Rectal smooth muscle tissue (tissue), 1 donor: ENCODE measurements at regions not wholly inside any gene's neighbourhood (a gene's known extent, or its start where the extent isn't known, plus 50 kb on each side); places are given as distances from the start of the nearest gene placed in this dataset.
A peak's percentile ranks its signal among the peaks of the same experiment; 100 is the strongest.

Source experiments
- H3K27ac ChIP-seq: one replicate; pipeline ENCODE4 v1.7.0; 2013; ENCODE audit warnings: low read depth, low read length, inconsistent platforms
- H3K27me3 ChIP-seq: one replicate; pipeline ENCODE4 v1.7.0; 2013; ENCODE audit warnings: low read length; ENCODE audit not compliant: control insufficient read depth, insufficient read depth
- H3K36me3 ChIP-seq: one replicate; pipeline ENCODE4 v1.7.0; 2013; ENCODE audit warnings: low read length; ENCODE audit not compliant: control insufficient read depth, insufficient read depth
- H3K4me1 ChIP-seq: one replicate; pipeline ENCODE4 v1.7.0; 2013; ENCODE audit warnings: low read length; ENCODE audit not compliant: control insufficient read depth, insufficient read depth
- H3K4me3 ChIP-seq: one replicate; pipeline ENCODE4 v1.7.0; 2013; ENCODE audit warnings: low read length
- H3K9ac ChIP-seq: one replicate; pipeline ENCODE4 v1.7.0; 2013; ENCODE audit warnings: low read length

- Histone ChIP-seq H3K9ac (no peak overlapping the region), H3K36me3 (no peaks in the 10 kb centered on the region), H3K4me3 (no peak overlapping the region), H3K27ac (no peak overlapping the region), H3K4me1 (peaks cover 6% of the 10 kb centered on the region), H3K27me3 (no peaks in the 10 kb centered on the region)
These were observed 124.9 kb downstream of the GLI2 start for GRCh38 chr2:120860579-120860922.

DNA sequence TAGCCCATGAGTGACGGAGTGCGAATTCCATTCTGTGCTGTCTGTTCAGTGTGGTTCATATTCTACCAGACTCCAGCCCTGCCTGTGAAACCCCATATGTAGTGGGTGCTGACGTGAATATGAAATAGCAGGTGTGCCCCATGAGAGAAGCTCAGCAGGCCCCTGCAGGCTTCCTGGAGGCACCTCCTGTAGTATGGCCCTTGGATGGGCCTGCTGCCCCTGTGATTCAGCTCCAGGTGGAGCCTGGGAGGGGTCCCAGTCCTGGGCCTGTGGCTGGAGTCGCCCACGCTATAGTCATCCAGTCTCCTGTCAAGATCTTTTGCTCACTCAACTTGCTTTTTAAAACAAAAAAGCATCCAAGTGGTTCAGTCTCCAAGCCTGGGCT is 125.5 kb downstream of the GLI2 start:
- H3K27me3 ChIP-seq, result no peaks in the 10 kb centered on the region
- H3K36me3 ChIP-seq, result no peaks in the 10 kb centered on the region
- H3K4me1 ChIP-seq, result peaks cover 6% of the 10 kb centered on the region
- no peak overlapping the region for H3K27ac ChIP-seq
- no peak overlapping the region for H3K9ac ChIP-seq
- H3K4me3 ChIP-seq, result no peak overlapping the region

GRCh38 chr2:120861576-120862191 is 126.0 kb downstream of the GLI2 start:
- no peak overlapping the region for H3K4me3 ChIP-seq
- H3K36me3 ChIP-seq, result no peaks in the 10 kb centered on the region
- no peaks in the 10 kb centered on the region for H3K27me3 ChIP-seq
- H3K27ac ChIP-seq, result no peak overlapping the region
- peaks cover 7% of the 10 kb centered on the region for H3K4me1 ChIP-seq
- H3K9ac ChIP-seq, result no peak overlapping the region

- H3K36me3 ChIP-seq, result no peaks in the 10 kb centered on the region
- no peaks in the 10 kb centered on the region for H3K27me3 ChIP-seq
- peaks cover 9% of the 10 kb centered on the region for H3K4me1 ChIP-seq
- H3K4me3 ChIP-seq, result no peak overlapping the region
- H3K27ac ChIP-seq, result no peak overlapping the region
- no peak overlapping the region for H3K9ac ChIP-seq
These were observed 126.8 kb downstream of the GLI2 start for GRCh38 chr2:120862201-120863060.

GRCh38 chr2:120863146-120863545 is 127.5 kb downstream of the GLI2 start:
- no peak overlapping the region for H3K27ac ChIP-seq
- H3K27me3 ChIP-seq, result no peaks in the 10 kb centered on the region
- H3K36me3 ChIP-seq, result no peaks in the 10 kb centered on the region
- peaks cover 9% of the 10 kb centered on the region for H3K4me1 ChIP-seq
- H3K4me3 ChIP-seq, result no peak overlapping the region
- no peak overlapping the region for H3K9ac ChIP-seq

- H3K36me3 ChIP-seq, result no peaks in the 10 kb centered on the region
- no peak overlapping the region for H3K9ac ChIP-seq
- peaks cover 9% of the 10 kb centered on the region for H3K4me1 ChIP-seq
- no peaks in the 10 kb centered on the region for H3K27me3 ChIP-seq
- no peak overlapping the region for H3K27ac ChIP-seq
- no peak overlapping the region for H3K4me3 ChIP-seq
These were observed 128.1 kb downstream of the GLI2 start for GRCh38 chr2:120863661-120864320.

DNA sequence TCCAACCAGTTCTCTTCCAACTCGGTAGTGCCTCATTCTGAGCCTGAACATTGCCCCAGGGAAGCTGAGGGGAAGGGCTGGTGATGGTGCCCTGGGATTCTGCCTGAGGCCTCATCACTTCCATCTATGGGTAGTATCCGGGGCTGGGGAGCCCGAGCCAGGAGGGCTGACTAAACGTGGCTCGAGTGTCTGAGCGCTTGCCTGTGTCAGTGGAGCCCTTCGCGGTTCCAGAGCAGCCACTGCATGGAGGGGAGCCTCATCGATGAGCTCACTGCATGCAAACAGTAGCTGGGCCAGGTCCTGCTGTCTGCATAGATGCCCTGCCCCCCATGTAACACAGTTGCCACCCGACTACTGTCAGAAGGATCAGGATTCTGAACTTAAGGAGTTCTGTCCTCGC is 129.3 kb downstream of the GLI2 start:
- Histone ChIP-seq H3K36me3 (no peaks in the 10 kb centered on the region), H3K9ac (no peak overlapping the region), H3K4me1 (peaks cover 9% of the 10 kb centered on the region), H3K4me3 (no peak overlapping the region), H3K27me3 (no peaks in the 10 kb centered on the region), H3K27ac (peak overlapping the region; percentile 21)

DNA sequence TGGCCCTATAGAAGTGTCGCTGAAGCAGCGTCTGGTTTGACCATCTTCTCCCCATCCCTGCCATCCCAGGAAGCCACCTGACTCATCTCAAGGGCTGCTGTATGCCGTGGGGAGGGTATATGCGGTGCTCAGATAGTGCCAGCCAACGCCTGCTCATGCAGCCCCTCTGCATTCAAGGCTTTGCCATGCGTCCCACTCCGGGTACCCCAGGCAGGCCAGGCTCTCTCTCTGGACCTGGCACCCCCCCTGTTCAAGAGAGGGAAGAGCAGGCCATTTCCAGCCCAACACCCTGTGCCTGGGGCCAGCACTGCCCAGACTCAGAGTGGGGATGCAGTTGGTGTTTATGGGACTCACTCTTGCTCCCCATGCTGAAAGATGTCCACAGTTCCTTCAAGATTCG is 130.0 kb downstream of the GLI2 start:
- Histone ChIP-seq H3K36me3 (no peaks in the 10 kb centered on the region), H3K4me1 (peaks cover 9% of the 10 kb centered on the region), H3K9ac (no peak overlapping the region), H3K27ac (no peak overlapping the region), H3K27me3 (no peaks in the 10 kb centered on the region), H3K4me3 (no peak overlapping the region)

GRCh38 chr2:120866071-120866470 is 130.4 kb downstream of the GLI2 start:
- Histone ChIP-seq H3K27me3 (no peaks in the 10 kb centered on the region), H3K4me3 (no peak overlapping the region), H3K4me1 (peaks cover 9% of the 10 kb centered on the region), H3K27ac (no peak overlapping the region), H3K9ac (no peak overlapping the region), H3K36me3 (no peaks in the 10 kb centered on the region)

DNA sequence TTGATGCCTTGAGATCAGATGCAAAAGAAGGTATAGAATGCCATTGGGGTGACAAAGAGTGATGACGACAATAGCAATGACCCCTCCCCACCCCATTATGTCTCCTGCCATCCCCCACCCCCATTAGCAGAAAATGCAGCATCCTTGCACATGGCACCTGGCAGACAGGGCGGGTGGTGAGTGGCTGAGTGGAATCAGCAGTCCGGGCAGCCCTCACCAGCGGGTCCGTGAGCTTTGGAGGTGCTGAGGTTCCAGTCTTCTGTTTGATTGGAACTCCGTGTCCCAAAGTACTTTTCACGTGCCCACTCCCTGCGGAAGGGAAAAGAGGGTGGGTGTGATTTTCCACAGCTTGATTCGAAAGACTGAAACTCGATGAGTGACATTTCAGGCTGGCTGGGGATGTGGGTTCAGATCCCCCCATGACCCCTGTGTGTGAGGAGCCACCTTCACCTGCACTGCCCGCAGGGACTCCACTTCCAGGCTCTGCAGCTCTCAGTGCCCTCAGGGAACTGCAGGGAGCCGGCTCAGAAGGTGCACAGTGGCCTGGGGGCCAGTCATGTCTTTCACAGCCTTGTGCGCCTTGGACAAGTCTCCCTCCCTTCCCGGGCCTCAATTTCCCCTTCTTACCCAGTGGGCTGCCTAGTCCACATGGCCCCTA is 130.9 kb downstream of the GLI2 start:
- peak overlapping the region; percentile 59 for H3K4me3 ChIP-seq
- H3K36me3 ChIP-seq, result no peaks in the 10 kb centered on the region
- H3K9ac ChIP-seq, result no peak overlapping the region
- H3K27me3 ChIP-seq, result no peaks in the 10 kb centered on the region
- peak overlapping the region; percentile 69 for H3K27ac ChIP-seq
- peaks cover 9% of the 10 kb centered on the region for H3K4me1 ChIP-seq

DNA sequence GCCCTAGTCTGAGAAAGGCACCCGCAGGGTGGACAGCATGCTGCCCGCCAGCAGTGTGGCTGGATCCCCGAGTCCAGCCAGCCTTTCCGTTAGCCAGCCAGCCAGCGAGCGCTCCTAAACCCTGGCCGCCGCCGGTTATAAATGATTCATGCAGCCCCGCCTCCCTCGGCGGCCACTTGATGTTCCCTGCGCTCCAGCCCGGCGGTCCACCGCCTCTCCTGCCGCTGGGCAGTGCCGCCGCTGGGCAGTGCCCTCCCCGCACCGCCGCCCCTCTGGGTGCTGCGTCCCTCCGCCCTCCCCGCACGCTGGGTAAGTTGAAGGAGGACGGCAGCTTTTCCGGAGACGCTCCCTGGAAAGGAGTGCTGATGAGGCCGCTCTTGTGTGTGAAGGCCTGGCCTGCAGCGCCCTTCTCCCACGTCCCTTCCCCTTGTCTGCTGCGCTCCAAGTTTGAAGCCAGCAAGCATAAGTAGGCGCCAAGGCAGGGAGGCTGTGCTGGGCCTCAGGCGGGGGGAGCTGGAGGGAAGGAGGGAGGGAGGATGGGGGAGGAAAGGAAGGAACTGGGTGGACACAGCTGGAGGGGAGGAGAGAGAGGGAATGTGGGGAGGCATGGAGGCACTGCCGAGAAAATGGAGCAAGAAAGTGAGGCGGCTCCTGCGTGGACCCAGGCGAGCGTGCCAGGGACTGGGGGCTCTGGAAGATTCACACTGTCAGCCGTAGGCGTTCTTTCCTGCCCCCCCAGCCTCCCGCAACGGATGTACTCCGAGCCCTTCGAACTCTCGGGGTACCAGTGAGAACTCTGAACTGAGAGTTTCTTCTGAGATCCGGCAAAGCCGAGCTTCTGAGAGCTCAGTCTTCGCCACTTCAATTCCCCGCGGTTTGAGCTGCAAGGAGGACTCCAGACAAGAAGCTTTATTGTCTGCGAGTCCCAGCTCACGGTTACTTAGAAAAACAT is 131.9 kb downstream of the GLI2 start:
- Histone ChIP-seq H3K4me3 (peak overlapping the region; percentile 59), H3K9ac (no peak overlapping the region), H3K36me3 (no peaks in the 10 kb centered on the region), H3K4me1 (peaks cover 9% of the 10 kb centered on the region), H3K27me3 (no peaks in the 10 kb centered on the region), H3K27ac (peak overlapping the region; percentile 69)
